ENCODE measurements at regions not wholly inside any gene's neighbourhood (a gene's known extent, or its start where the extent isn't known, plus 50 kb on each side); places are given as distances from the start of the nearest gene placed in this dataset.

DNA sequence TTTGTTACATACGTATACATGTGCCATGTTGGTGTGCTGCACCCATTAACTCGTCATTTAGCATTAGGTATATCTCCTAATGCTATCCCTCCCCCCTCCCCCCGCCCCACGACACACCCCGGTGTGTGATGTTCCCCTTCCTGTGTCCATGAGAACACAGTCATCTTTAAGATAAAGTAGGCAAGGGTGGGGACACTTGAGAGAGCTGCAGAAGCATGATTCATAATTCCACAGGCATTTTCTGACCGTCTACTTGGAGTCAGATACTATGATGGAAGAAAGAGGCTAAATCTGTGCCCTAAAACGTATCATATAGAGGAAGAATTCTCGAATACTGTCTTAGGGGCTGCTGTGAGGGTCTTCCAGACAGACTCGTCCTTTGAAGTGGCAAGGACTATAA lies 145.9 kb upstream of the VASH1 start:
- H3K4me3 ChIP-seq, result no peak overlapping the region
- no peak for TF ChIP-seq POLR2A (IDR thresholded peaks at IDR 0.05)
- TF ChIP-seq, protein P1, sequence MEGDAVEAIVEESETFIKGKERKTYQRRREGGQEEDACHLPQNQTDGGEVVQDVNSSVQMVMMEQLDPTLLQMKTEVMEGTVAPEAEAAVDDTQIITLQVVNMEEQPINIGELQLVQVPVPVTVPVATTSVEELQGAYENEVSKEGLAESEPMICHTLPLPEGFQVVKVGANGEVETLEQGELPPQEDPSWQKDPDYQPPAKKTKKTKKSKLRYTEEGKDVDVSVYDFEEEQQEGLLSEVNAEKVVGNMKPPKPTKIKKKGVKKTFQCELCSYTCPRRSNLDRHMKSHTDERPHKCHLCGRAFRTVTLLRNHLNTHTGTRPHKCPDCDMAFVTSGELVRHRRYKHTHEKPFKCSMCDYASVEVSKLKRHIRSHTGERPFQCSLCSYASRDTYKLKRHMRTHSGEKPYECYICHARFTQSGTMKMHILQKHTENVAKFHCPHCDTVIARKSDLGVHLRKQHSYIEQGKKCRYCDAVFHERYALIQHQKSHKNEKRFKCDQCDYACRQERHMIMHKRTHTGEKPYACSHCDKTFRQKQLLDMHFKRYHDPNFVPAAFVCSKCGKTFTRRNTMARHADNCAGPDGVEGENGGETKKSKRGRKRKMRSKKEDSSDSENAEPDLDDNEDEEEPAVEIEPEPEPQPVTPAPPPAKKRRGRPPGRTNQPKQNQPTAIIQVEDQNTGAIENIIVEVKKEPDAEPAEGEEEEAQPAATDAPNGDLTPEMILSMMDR (IDR thresholded peaks at IDR 0.05), result no peak
- TF ChIP-seq EP300 (IDR thresholded peaks at IDR 0.05), result no peak
- no peaks in the 10 kb centered on the region for H3K36me3 ChIP-seq
- no peak for DNase-seq (ENCODE audit: low spot score in 2 of 2)
- H3K27me3 ChIP-seq, result no peaks in the 10 kb centered on the region
- H3K27ac ChIP-seq, result no peak overlapping the region
- H3K9me3 ChIP-seq, result peaks cover 0 to 40% (median 2%) of the 10 kb centered on the region in 4 donors
- WGBS, 2 donors, result 66 to 75% methylated on average over 9 of the region's 9 CpGs
- no peaks in the 10 kb centered on the region for H3K4me1 ChIP-seq

DNA sequence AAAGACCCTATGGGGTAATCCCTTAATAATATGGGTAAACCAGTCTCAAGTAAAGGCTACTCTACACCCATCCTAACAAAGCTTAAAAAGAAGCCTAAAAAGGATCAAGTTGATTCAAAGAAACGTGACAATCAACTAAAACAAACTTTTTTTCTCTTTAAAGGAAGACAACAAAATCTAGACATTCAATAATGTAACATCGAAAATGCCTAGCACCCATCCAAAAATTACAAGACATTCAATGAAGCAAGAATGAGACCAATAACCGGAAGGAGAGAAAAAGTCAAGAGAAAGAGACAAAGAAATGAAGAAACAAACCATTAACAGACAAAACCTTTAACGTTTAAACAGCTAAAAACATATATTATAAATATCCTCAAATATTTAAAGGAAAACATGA lies 143.8 kb upstream of the VASH1 start:
- Histone ChIP-seq H3K4me1 (no peaks in the 10 kb centered on the region), H3K36me3 (no peaks in the 10 kb centered on the region), H3K9me3 (peaks cover 0 to 40% (median 2%) of the 10 kb centered on the region in 4 donors), H3K27ac (no peak overlapping the region), H3K4me3 (no peak overlapping the region), H3K27me3 (no peaks in the 10 kb centered on the region)
- TF ChIP-seq, protein P1 (IDR thresholded peaks at IDR 0.05), result no peak
- TF ChIP-seq EP300 (IDR thresholded peaks at IDR 0.05) (no peak), POLR2A (IDR thresholded peaks at IDR 0.05) (no peak)
- WGBS, 2 donors, result 80 to 83% methylated on average over 4 of the region's 4 CpGs
- DNase-seq (ENCODE audit: low spot score in 2 of 2), result no peak

DNA sequence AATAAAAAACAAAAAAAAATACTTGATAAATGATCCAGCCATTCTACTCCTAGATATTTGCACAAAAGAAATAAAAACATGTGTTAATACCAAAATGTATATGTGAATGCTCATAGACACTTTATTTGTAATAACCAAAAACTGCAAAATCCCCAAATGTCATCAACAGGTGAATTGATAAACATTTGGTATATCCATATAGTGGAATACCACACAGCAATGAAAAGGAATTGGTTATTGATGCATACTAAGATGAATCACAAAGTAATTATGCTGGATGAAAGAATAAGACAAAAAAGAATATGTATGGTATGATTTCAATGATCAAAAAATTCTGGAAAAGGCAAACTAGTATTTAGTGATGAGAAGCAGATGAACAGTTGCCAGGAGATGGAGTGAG lies 124.7 kb upstream of the VASH1 start:
- no peaks in the 10 kb centered on the region for H3K36me3 ChIP-seq
- no peak overlapping the region for H3K4me3 ChIP-seq
- peaks cover 0 to 7% (median 0%) of the 10 kb centered on the region in 4 donors for H3K9me3 ChIP-seq
- TF ChIP-seq EP300 (IDR thresholded peaks at IDR 0.05), result no peak
- no peak for TF ChIP-seq POLR2A (IDR thresholded peaks at IDR 0.05)
- TF ChIP-seq, protein P1 (IDR thresholded peaks at IDR 0.05), result no peak
- no peak overlapping the region for H3K27ac ChIP-seq
- H3K4me1 ChIP-seq, result no peaks in the 10 kb centered on the region
- DNase-seq (ENCODE audit: low spot score in 2 of 2), result no peak
- no peaks in the 10 kb centered on the region for H3K27me3 ChIP-seq

DNA sequence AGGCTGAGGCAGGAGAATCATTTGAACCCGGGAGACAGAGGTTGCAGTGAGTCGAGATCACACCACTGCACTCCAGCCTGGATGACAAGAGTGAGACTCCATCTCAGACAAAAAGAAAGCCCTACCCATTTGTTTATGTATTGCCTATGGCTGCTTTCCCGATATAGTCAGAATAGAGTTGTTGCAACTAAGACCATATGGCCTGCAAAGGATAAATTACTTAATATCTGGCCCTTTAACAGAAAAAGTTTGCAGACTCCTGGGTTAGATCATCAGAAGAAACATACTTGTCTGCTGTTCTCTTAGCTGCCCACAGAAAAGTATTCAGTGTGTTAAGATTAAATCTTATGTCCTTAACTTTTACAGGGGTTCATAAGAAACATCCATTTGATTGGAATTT lies 122.4 kb upstream of the VASH1 start:
- H3K27ac ChIP-seq, result no peak overlapping the region
- peaks cover 0 to 7% (median 0%) of the 10 kb centered on the region in 4 donors for H3K9me3 ChIP-seq
- no peaks in the 10 kb centered on the region for H3K4me1 ChIP-seq
- no peak overlapping the region for H3K4me3 ChIP-seq
- TF ChIP-seq EP300 (IDR thresholded peaks at IDR 0.05), result no peak
- TF ChIP-seq, protein P1 (IDR thresholded peaks at IDR 0.05), result no peak
- TF ChIP-seq POLR2A (IDR thresholded peaks at IDR 0.05), result no peak
- no peaks in the 10 kb centered on the region for H3K27me3 ChIP-seq
- H3K36me3 ChIP-seq, result no peaks in the 10 kb centered on the region
- no peak for DNase-seq (ENCODE audit: low spot score in 2 of 2)
- 72 to 82% methylated on average over 3 of the region's 3 CpGs for WGBS, 2 donors

DNA sequence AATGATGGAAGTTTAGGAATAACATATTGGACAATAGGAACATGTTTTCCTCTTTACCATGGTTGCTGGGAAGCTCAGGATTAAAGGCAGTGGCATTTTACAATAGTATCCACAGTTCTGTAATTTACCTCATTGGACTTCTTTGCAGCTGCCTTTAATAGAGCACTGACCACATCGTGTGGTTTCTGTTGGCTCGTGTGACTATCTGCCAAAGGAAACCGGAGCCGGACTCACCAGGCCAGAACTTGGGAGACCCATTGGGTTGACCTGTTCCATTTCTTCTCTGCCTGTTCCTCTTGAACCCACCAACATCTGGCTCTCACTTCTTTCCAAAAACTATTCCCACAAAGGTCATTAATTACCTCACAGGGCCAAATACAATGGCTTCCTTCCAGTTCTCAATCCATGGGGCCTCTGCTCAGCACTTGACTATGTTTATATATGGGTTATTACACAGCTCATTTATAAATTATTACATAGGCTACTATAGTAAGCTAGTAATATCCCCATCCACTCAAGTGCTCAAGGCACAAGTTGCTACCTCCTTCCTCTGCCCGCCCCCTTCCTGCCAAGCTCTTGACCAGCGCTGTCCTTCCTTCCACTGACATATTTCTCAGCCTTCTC lies 121.5 kb upstream of the VASH1 start:
- Histone ChIP-seq H3K4me1 (no peaks in the 10 kb centered on the region), H3K9me3 (peaks cover 0 to 7% (median 0%) of the 10 kb centered on the region in 4 donors), H3K36me3 (no peaks in the 10 kb centered on the region), H3K27me3 (no peaks in the 10 kb centered on the region), H3K4me3 (no peak overlapping the region), H3K27ac (no peak overlapping the region)
- DNase-seq (ENCODE audit: low spot score in 2 of 2), result no peak
- TF ChIP-seq EP300 (IDR thresholded peaks at IDR 0.05) (no peak), POLR2A (IDR thresholded peaks at IDR 0.05) (no peak)
- TF ChIP-seq, protein P1 (IDR thresholded peaks at IDR 0.05), result no peak
- WGBS, 2 donors, result 63 to 77% methylated on average over 5 of the region's 6 CpGs

All from tibial nerve (tissue), 4 donors.